GM12874 (cell line): ENCODE measurements at regions not wholly inside any gene's neighbourhood (a gene's known extent, or its start where the extent isn't known, plus 50 kb on each side); places are given as distances from the start of the nearest gene placed in this dataset.

Experiments used
- CTCF ChIP-seq: IDR thresholded peaks from 2 replicates; pipeline ENCODE4 v1.5.1; 2011; ENCODE audit warnings: low read depth, mild to moderate bottlenecking, control low read depth, low read length, moderate library complexity; ENCODE audit not compliant: insufficient read depth

- no peak for TF ChIP-seq CTCF
These were observed 81.0 kb upstream of the BCL11A start for GRCh38 chr2:60634438-60634837.

GRCh38 chr2:60641811-60642788, 88.6 kb upstream of the BCL11A start:
- TF ChIP-seq CTCF = peak; percentile 68

- no peak for TF ChIP-seq CTCF
These were observed 90.3 kb upstream of the BCL11A start for GRCh38 chr2:60643747-60644146.

- TF ChIP-seq CTCF = no peak
These were observed 91.5 kb upstream of the BCL11A start for GRCh38 chr2:60644951-60645350.

GRCh38 chr2:60648191-60648590, 94.7 kb upstream of the BCL11A start:
- no peak for TF ChIP-seq CTCF

GRCh38 chr2:60649721-60650120, 96.3 kb upstream of the BCL11A start:
- TF ChIP-seq CTCF = no peak

GRCh38 chr2:60652832-60653340, 99.4 kb upstream of the BCL11A start:
- TF ChIP-seq CTCF = no peak
